Choroid plexus epithelial cell (primary cell): ENCODE measurements at regions not wholly inside any gene's neighbourhood (a gene's known extent, or its start where the extent isn't known, plus 50 kb on each side); places are given as distances from the start of the nearest gene placed in this dataset.

Experiments used
- DNase-seq: peaks from one replicate; pipeline ENCODE4 v3.0.0-alpha.2; 2010; ENCODE audit warnings: low read depth
- H3K4me3 ChIP-seq: 2 replicates; pipeline ENCODE4 v1.5.1; 2011; ENCODE audit warnings: low read depth, mild to moderate bottlenecking, control low read depth, low read length, moderate library complexity
- CTCF ChIP-seq: conservative IDR thresholded peaks from 2 replicates; pipeline ENCODE4 v1.5.1; 2011; ENCODE audit warnings: low read depth, mild to moderate bottlenecking, control low read depth, inconsistent platforms, low read length, moderate library complexity

GRCh38 chr6:134866563-134866962 is 83.3 kb downstream of the ALDH8A1 start:
- H3K4me3 ChIP-seq = no peak overlapping the region
- TF ChIP-seq CTCF = no peak
- no peak for DNase-seq

GRCh38 chr6:134864558-134864957 is 85.3 kb downstream of the ALDH8A1 start:
- no peak for DNase-seq
- H3K4me3 ChIP-seq = no peak overlapping the region
- TF ChIP-seq CTCF = no peak

- DNase-seq = peak; percentile 38
- TF ChIP-seq CTCF = no peak
- H3K4me3 ChIP-seq = no peak overlapping the region
Observed at GRCh38 chr6:134863763-134864510, 86.0 kb downstream of the ALDH8A1 start.

GRCh38 chr6:134854366-134854765 is 95.5 kb downstream of the ALDH8A1 start:
- no peak for TF ChIP-seq CTCF
- no peak overlapping the region for H3K4me3 ChIP-seq

GRCh38 chr6:134853111-134854055 is 96.5 kb downstream of the ALDH8A1 start:
- peak; percentile 69 for DNase-seq
- no peak for TF ChIP-seq CTCF
- H3K4me3 ChIP-seq = no peak overlapping the region

More at GRCh38 chr6:134854366-134854765, 95.5 kb downstream of the ALDH8A1 start:
- no peak for DNase-seq

GRCh38 chr6:134851548-134851947 is 98.4 kb downstream of the ALDH8A1 start:
- no peak for TF ChIP-seq CTCF
- H3K4me3 ChIP-seq = no peak overlapping the region
- DNase-seq = no peak
